Activated CD8-positive, alpha-beta memory T cell treated with anti-CD3 and anti-CD28 coated beads, Interleukin-2, amount 50 U/mL, for 4 hours (primary cell): ENCODE measurements at regions not wholly inside any gene's neighbourhood (a gene's known extent, or its start where the extent isn't known, plus 50 kb on each side); places are given as distances from the start of the nearest gene placed in this dataset.
A peak's percentile ranks its signal among the peaks of the same experiment; 100 is the strongest.
"Not testable (repeated sequence)": the region's sequence is repeated elsewhere in the genome, so short reads cannot be mapped to it uniquely, and the experiment has no call there.

Source experiments
- DNase-seq: peaks from one replicate; pipeline ENCODE4 v3.0.0-alpha.2; 2020

GRCh38 chr2:234373481-234374149, 123.3 kb downstream of the ARL4C start:
- DNase-seq: no peak

GRCh38 chr2:234373060-234373459, 123.8 kb downstream of the ARL4C start:
- peak; percentile 40 for DNase-seq

DNA sequence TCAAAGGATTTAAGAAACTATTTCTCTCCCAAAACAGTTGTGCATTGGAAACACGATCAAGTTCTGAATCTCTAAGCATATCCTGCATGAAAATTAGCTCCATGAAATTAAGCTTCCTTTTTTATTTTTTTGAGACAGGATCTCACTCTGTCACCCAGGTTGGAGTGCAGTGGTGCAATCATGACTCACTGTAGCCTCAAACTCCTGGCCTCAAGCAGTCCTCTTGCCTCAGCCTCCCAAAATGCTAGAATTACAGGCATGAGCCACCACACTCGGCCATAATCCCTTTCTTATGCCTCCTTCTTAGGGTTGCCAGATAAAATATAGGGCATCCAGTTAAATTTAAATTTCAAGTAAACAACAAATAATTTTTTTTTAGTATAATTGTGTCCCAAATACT, 124.4 kb downstream of the ARL4C start:
- DNase-seq: no peak

DNA sequence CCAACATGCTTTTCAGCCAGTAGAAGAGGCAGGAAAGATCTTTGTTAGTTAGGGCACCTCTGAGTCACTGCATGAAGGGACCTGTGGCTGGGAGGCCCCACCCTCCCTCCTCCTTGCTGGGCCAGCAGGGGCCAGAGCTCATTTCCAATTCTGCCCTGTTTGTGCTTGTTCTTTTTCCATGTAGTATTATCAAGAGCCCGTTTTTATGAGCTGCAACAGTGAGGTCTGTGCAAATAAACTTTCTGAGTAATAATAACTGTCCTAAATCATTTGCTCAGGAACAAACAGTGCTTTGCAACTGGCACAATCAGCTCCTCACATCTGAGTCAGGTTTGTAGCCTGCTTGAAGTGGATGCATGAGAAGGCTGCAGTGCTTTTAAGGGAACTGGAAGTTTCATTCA, 128.0 kb downstream of the ARL4C start:
- DNase-seq: peak; percentile 49

- DNase-seq: no peak
These were observed 130.0 kb downstream of the ARL4C start for GRCh38 chr2:234366891-234367290.

DNA sequence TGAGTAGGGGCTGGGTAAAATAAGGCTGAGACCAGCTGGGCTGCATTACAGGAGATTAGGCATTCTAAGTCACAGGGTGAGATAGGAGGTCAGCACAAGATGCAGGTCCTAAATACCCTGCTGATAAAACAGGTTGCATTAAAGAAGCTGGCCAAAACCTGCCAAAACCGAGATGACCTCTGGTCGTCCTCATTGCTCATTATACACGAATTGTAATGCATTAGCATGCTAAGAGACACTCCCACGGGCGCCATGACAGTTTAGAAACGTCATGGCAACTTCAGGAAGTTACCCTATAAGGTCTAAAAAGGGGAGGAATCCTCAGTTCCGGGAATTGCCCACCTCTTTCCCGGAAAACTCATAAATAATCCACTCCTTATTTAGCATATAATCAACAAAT, 132.2 kb downstream of the ARL4C start:
- no peak for DNase-seq

GRCh38 chr2:234363647-234364294, 133.1 kb downstream of the ARL4C start:
- DNase-seq: no peak

DNA sequence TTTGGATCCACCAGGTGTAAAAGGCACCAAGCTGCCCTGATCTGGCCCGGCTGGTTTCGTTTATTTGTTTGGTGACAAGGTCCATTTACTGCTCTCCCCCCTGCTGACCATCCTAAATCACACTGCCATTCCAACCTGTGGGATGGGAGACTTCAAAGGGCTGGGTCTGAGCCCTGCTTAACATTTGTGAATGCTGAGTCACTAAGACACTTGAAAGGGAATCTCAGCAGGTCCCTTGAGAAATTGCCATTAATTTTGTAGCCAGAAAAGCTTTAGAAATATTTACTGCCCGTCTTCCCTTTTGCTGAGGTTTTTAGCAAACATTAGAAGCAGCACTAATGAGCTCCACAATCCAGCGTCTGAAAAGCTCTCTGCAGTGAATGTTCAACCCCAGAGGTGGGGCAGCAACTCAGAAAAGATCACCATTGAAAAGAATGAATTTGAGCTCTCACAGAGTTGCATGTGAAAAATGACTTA, 133.8 kb downstream of the ARL4C start:
- no peak for DNase-seq

GRCh38 chr2:234360313-234360975, 136.4 kb downstream of the ARL4C start:
- not testable (repeated sequence) for DNase-seq

- no peak for DNase-seq
These were observed 139.2 kb downstream of the ARL4C start for GRCh38 chr2:234357666-234358065.

DNA sequence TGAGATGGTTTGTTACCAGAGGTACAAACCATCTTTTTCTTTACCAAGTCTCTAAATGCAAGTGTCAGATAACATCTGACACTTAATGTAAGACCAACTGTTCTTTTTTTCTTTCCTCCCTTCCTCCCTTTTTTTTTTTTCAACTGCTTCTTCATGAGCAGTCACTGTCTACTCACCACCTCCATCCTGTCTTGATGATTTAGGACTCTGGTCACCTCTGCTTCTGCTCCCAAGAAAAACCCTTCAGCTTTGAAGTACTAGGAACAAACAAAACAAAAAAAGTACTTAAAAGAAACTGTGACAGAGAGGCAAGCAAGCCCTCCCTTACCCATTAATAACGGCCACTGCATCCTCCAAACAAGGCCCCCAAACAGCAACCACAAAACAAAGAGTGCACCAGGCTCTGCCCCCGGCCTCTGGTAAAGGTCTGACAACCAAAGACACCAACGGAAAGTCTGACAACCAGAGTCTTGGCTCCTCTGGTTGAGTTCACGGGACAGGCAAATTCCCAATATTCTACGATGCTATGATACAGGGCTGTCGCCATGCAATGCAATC, 141.0 kb downstream of the ARL4C start:
- DNase-seq: no peak

- DNase-seq: no peak
These were observed 141.7 kb downstream of the ARL4C start for GRCh38 chr2:234355021-234355720.

GRCh38 chr2:234352270-234352669, 144.6 kb downstream of the ARL4C start:
- DNase-seq: no peak

- not testable (repeated sequence) for DNase-seq
These were observed 145.0 kb downstream of the ARL4C start for GRCh38 chr2:234351866-234352265.

DNA sequence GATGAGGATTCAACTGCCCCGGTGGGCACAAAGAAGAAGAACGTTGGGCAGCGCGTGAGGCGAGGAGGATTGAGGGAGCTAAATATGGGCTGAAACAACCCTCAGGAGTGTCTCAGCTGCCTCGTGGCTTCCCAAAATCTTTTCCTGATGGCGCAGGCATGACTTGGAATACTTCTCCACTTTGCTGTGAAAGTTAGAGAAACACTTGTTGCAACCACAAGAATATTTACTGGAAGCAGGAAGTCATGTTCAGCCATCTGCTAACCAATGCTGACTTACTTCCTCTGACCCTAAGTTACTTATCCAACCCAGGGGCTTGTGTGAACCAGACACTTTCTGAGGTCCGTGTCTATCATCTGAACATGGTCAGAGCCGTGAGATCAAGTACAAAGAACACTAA, 148.8 kb downstream of the ARL4C start:
- DNase-seq: no peak

- DNase-seq: no peak
These were observed 151.0 kb downstream of the ARL4C start for GRCh38 chr2:234345921-234346320.

- no peak for DNase-seq
These were observed 152.9 kb downstream of the ARL4C start for GRCh38 chr2:234344012-234344411.

GRCh38 chr2:234343372-234343771, 153.5 kb downstream of the ARL4C start:
- DNase-seq: no peak

DNA sequence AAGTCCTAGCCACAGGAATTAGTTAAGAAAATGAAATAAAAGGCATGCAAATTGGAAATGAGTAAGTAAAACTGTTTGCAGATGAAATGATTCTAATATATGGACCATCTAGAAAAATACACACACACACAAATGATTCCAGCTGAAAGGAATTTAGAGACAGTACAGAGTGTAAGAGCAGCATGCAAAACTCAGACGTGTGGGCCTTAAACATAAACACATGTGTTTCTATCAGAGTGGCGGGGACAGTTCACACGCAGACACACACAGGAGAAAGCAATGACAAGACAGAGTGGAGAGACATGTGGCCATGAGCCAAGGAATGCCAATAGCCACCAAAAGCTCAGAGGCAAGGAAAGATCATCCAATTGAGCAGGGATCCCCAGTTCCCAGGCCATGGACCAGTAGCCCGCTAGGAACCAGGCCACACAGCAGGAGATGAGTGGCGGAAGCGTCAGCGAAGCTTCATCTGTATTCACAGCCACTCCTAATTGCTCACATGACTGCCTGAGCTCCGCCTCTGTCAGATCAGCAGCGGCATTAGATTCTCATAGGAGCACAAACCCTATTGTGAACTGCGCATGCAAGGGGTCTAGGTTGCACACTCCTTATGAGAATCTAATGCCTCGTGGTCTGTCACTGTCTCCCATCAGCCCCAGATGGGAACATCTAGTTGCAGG, 155.4 kb downstream of the ARL4C start:
- DNase-seq: no peak

DNA sequence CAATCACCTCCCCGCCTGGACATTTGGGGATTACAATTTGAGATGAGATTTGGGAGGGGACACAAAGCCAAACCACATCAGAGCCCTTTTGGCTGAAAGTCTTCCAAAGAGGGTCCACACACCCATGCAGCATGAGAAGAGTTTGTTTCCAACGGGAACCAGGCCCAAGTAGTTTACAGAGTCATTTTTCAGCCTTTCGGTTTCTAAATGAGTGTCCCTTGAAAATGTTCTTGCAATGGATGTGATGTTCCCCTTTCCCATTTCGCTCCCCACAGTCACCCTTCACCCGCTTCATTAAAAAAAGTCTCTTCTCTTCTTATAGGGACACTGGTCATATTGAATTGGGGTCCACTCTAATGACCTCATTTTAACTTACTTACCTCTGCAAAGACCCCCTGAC, 157.4 kb downstream of the ARL4C start:
- DNase-seq: no peak

DNA sequence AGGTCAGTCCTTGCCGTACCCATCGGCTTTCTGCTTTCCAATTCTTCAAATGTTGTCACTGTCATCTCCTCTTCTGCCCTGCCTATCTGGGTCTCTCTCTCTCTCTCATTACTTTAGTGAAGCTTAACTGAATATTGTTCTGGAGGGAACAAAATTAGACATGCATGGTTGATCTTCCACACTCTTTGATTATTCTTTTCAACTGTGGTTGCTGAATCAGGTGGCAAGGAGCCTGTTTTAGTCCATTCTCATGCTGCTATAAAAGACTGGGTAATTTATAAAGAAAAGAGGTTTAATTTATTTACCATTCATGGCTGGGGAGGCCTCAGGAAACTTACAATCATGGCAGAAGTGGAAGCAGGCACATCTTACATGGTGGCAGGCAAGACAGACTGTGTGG, 157.9 kb downstream of the ARL4C start:
- no peak for DNase-seq

DNA sequence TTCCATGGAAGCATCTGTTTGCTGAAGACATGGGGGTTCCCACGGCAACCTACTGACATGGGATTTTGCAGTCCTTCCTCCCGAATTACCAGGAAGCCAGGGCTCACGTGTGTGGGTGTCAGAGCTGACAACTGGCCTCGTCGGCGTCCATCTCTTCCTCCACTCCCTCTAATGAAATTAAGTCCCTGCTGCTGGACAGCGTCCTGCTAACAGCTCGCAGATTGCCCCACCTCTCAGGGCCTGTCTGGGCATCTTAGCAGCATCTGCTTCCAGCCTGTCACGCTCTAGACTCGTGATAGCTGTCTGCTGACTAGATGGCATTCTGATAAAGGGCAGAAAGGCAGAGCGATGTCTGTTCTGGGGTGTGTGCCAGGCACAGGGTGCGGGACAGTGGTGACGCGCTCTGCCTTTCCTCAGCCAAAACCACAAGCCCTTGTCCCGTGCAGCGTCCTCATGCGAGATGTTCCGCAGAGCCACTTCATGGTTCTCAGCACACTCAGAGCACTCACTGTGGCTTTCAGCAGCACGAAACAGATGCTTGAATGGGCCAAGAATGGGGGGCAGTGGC, 161.1 kb downstream of the ARL4C start:
- peak; percentile 47 for DNase-seq
